ENCODE measurements at regions not wholly inside any gene's neighbourhood (a gene's known extent, or its start where the extent isn't known, plus 50 kb on each side); places are given as distances from the start of the nearest gene placed in this dataset.
A peak's percentile ranks its signal among the peaks of the same experiment; 100 is the strongest.

GRCh38 chrX:21158678-21159077 is 215.5 kb upstream of the CNKSR2 start:
- Histone ChIP-seq H3K36me3 (ENCODE audit: control insufficient read depth, insufficient read depth, low read length) (no peaks in the 10 kb centered on the region), H3K4me3 (ENCODE audit: low read depth, low read length) (no peak overlapping the region), H3K27me3 (ENCODE audit: control insufficient read depth, insufficient read depth, low read length) (peaks cover 4% of the 10 kb centered on the region), H3K9me3 (ENCODE audit: control insufficient read depth, insufficient read depth, low read length) (no peaks in the 10 kb centered on the region), H3K4me1 (ENCODE audit: control insufficient read depth, insufficient read depth, low read length) (no peaks in the 10 kb centered on the region), H3K27ac (ENCODE audit: low read depth, low read length) (no peak overlapping the region)
- WGBS (ENCODE audit: insufficient coverage): 47% methylated on average over 2 of the region's 4 CpGs
- no peak for DNase-seq (ENCODE audit: low read depth in 4 of 6, low spot score in 6 of 6)

- H3K4me3 ChIP-seq (ENCODE audit: low read depth, low read length): no peak overlapping the region
- H3K27me3 ChIP-seq (ENCODE audit: control insufficient read depth, insufficient read depth, low read length): no peaks in the 10 kb centered on the region
- no peaks in the 10 kb centered on the region for H3K36me3 ChIP-seq (ENCODE audit: control insufficient read depth, insufficient read depth, low read length)
- no peak for DNase-seq (ENCODE audit: low read depth in 4 of 6, low spot score in 6 of 6)
- H3K9me3 ChIP-seq (ENCODE audit: control insufficient read depth, insufficient read depth, low read length): no peaks in the 10 kb centered on the region
- no CpG with 5 or more reads among the region's 4 CpGs for WGBS (ENCODE audit: insufficient coverage)
- no peaks in the 10 kb centered on the region for H3K4me1 ChIP-seq (ENCODE audit: control insufficient read depth, insufficient read depth, low read length)
- no peak overlapping the region for H3K27ac ChIP-seq (ENCODE audit: low read depth, low read length)
Observed at GRCh38 chrX:21166272-21166982, 207.8 kb upstream of the CNKSR2 start.

- H3K9me3 ChIP-seq (ENCODE audit: control insufficient read depth, insufficient read depth, low read length): no peaks in the 10 kb centered on the region
- H3K27ac ChIP-seq (ENCODE audit: low read depth, low read length): no peak overlapping the region
- no CpG with 5 or more reads among the region's 2 CpGs for WGBS (ENCODE audit: insufficient coverage)
- no peak overlapping the region for H3K4me3 ChIP-seq (ENCODE audit: low read depth, low read length)
- no peaks in the 10 kb centered on the region for H3K27me3 ChIP-seq (ENCODE audit: control insufficient read depth, insufficient read depth, low read length)
- no peaks in the 10 kb centered on the region for H3K36me3 ChIP-seq (ENCODE audit: control insufficient read depth, insufficient read depth, low read length)
- H3K4me1 ChIP-seq (ENCODE audit: control insufficient read depth, insufficient read depth, low read length): no peaks in the 10 kb centered on the region
- no peak for DNase-seq (ENCODE audit: low read depth in 4 of 6, low spot score in 6 of 6)
Observed at GRCh38 chrX:21167011-21167410, 207.2 kb upstream of the CNKSR2 start.

GRCh38 chrX:21167494-21167893 is 206.7 kb upstream of the CNKSR2 start:
- no peak for DNase-seq (ENCODE audit: low read depth in 4 of 6, low spot score in 6 of 6)
- H3K27ac ChIP-seq (ENCODE audit: low read depth, low read length): no peak overlapping the region
- H3K4me3 ChIP-seq (ENCODE audit: low read depth, low read length): no peak overlapping the region
- H3K36me3 ChIP-seq (ENCODE audit: control insufficient read depth, insufficient read depth, low read length): no peaks in the 10 kb centered on the region
- no peaks in the 10 kb centered on the region for H3K4me1 ChIP-seq (ENCODE audit: control insufficient read depth, insufficient read depth, low read length)
- H3K9me3 ChIP-seq (ENCODE audit: control insufficient read depth, insufficient read depth, low read length): no peaks in the 10 kb centered on the region
- no peaks in the 10 kb centered on the region for H3K27me3 ChIP-seq (ENCODE audit: control insufficient read depth, insufficient read depth, low read length)
- no CpG with 5 or more reads among the region's 1 CpG for WGBS (ENCODE audit: insufficient coverage)

GRCh38 chrX:21168401-21169160 is 205.6 kb upstream of the CNKSR2 start:
- no peaks in the 10 kb centered on the region for H3K27me3 ChIP-seq (ENCODE audit: control insufficient read depth, insufficient read depth, low read length)
- no CpG with 5 or more reads among the region's 2 CpGs for WGBS (ENCODE audit: insufficient coverage)
- no peaks in the 10 kb centered on the region for H3K4me1 ChIP-seq (ENCODE audit: control insufficient read depth, insufficient read depth, low read length)
- no peaks in the 10 kb centered on the region for H3K36me3 ChIP-seq (ENCODE audit: control insufficient read depth, insufficient read depth, low read length)
- DNase-seq (ENCODE audit: low read depth in 4 of 6, low spot score in 6 of 6): no peak
- no peak overlapping the region for H3K4me3 ChIP-seq (ENCODE audit: low read depth, low read length)
- no peaks in the 10 kb centered on the region for H3K9me3 ChIP-seq (ENCODE audit: control insufficient read depth, insufficient read depth, low read length)
- H3K27ac ChIP-seq (ENCODE audit: low read depth, low read length): no peak overlapping the region

- no peak for DNase-seq (ENCODE audit: low read depth in 4 of 6, low spot score in 6 of 6)
- no CpG with 5 or more reads among the region's 4 CpGs for WGBS (ENCODE audit: insufficient coverage)
- Histone ChIP-seq H3K4me1 (ENCODE audit: control insufficient read depth, insufficient read depth, low read length) (no peaks in the 10 kb centered on the region), H3K9me3 (ENCODE audit: control insufficient read depth, insufficient read depth, low read length) (no peaks in the 10 kb centered on the region), H3K36me3 (ENCODE audit: control insufficient read depth, insufficient read depth, low read length) (no peaks in the 10 kb centered on the region), H3K4me3 (ENCODE audit: low read depth, low read length) (no peak overlapping the region), H3K27ac (ENCODE audit: low read depth, low read length) (no peak overlapping the region), H3K27me3 (ENCODE audit: control insufficient read depth, insufficient read depth, low read length) (no peaks in the 10 kb centered on the region)
Observed at GRCh38 chrX:21171181-21171580, 203.0 kb upstream of the CNKSR2 start.

- Histone ChIP-seq H3K4me3 (ENCODE audit: low read depth, low read length) (no peak overlapping the region), H3K27me3 (ENCODE audit: control insufficient read depth, insufficient read depth, low read length) (no peaks in the 10 kb centered on the region), H3K36me3 (ENCODE audit: control insufficient read depth, insufficient read depth, low read length) (no peaks in the 10 kb centered on the region), H3K9me3 (ENCODE audit: control insufficient read depth, insufficient read depth, low read length) (no peaks in the 10 kb centered on the region), H3K4me1 (ENCODE audit: control insufficient read depth, insufficient read depth, low read length) (no peaks in the 10 kb centered on the region), H3K27ac (ENCODE audit: low read depth, low read length) (no peak overlapping the region)
- WGBS (ENCODE audit: insufficient coverage): 40% methylated on average over 1 of the region's 1 CpG
- no peak for DNase-seq (ENCODE audit: low read depth in 4 of 6, low spot score in 6 of 6)
Observed at GRCh38 chrX:21174439-21174838, 199.8 kb upstream of the CNKSR2 start.

GRCh38 chrX:21176921-21177571 is 197.2 kb upstream of the CNKSR2 start:
- Histone ChIP-seq H3K4me3 (ENCODE audit: low read depth, low read length) (no peak overlapping the region), H3K9me3 (ENCODE audit: control insufficient read depth, insufficient read depth, low read length) (no peaks in the 10 kb centered on the region), H3K27ac (ENCODE audit: low read depth, low read length) (no peak overlapping the region), H3K27me3 (ENCODE audit: control insufficient read depth, insufficient read depth, low read length) (no peaks in the 10 kb centered on the region), H3K4me1 (ENCODE audit: control insufficient read depth, insufficient read depth, low read length) (no peaks in the 10 kb centered on the region), H3K36me3 (ENCODE audit: control insufficient read depth, insufficient read depth, low read length) (no peaks in the 10 kb centered on the region)
- WGBS (ENCODE audit: insufficient coverage): 59% methylated on average over 5 of the region's 5 CpGs
- peak in 1 of 6 donors; percentile 14 for DNase-seq (ENCODE audit: low read depth in 4 of 6, low spot score in 6 of 6)

- no peak overlapping the region for H3K4me3 ChIP-seq (ENCODE audit: low read depth, low read length)
- H3K27me3 ChIP-seq (ENCODE audit: control insufficient read depth, insufficient read depth, low read length): no peaks in the 10 kb centered on the region
- H3K27ac ChIP-seq (ENCODE audit: low read depth, low read length): no peak overlapping the region
- no peaks in the 10 kb centered on the region for H3K9me3 ChIP-seq (ENCODE audit: control insufficient read depth, insufficient read depth, low read length)
- no peaks in the 10 kb centered on the region for H3K36me3 ChIP-seq (ENCODE audit: control insufficient read depth, insufficient read depth, low read length)
- 86% methylated on average over 2 of the region's 2 CpGs for WGBS (ENCODE audit: insufficient coverage)
- H3K4me1 ChIP-seq (ENCODE audit: control insufficient read depth, insufficient read depth, low read length): no peaks in the 10 kb centered on the region
- DNase-seq (ENCODE audit: low read depth in 4 of 6, low spot score in 6 of 6): no peak
Observed at GRCh38 chrX:21181232-21181853, 192.9 kb upstream of the CNKSR2 start.

Data from spinal cord (tissue), 9 donors.